HUES48 (cell line): ENCODE measurements at regions not wholly inside any gene's neighbourhood (a gene's known extent, or its start where the extent isn't known, plus 50 kb on each side); places are given as distances from the start of the nearest gene placed in this dataset.
"Not testable (repeated sequence)": the region's sequence is repeated elsewhere in the genome, so short reads cannot be mapped to it uniquely, and the experiment has no call there.

ENCODE experiments used
- H3K27ac ChIP-seq: one replicate; pipeline ENCODE4 v1.7.0; 2013; ENCODE audit warnings: low read depth, low read length, inconsistent platforms
- H3K27me3 ChIP-seq: 2 replicates; pipeline ENCODE4 v1.6.1; 2013; ENCODE audit warnings: mild to moderate bottlenecking, low read length; ENCODE audit not compliant: control insufficient read depth, insufficient read depth
- H3K36me3 ChIP-seq: 2 replicates; pipeline ENCODE4 v1.6.1; 2013; ENCODE audit warnings: low read length; ENCODE audit not compliant: control insufficient read depth, insufficient read depth
- H3K4me1 ChIP-seq: 2 replicates; pipeline ENCODE4 v1.6.1; 2013; ENCODE audit warnings: mild to moderate bottlenecking, low read length; ENCODE audit not compliant: control insufficient read depth, insufficient read depth
- H3K4me3 ChIP-seq: 2 replicates; pipeline ENCODE4 v1.5.1; 2013; ENCODE audit warnings: mild to moderate bottlenecking, low read depth, low read length
- H3K9ac ChIP-seq: 2 replicates; pipeline ENCODE4 v1.6.1; 2013; ENCODE audit warnings: mild to moderate bottlenecking, low read depth, low read length, moderate library complexity
- H3K9me3 ChIP-seq: 2 replicates; pipeline ENCODE4 v1.6.1; 2013; ENCODE audit warnings: low read length; ENCODE audit not compliant: control insufficient read depth, insufficient read depth

DNA sequence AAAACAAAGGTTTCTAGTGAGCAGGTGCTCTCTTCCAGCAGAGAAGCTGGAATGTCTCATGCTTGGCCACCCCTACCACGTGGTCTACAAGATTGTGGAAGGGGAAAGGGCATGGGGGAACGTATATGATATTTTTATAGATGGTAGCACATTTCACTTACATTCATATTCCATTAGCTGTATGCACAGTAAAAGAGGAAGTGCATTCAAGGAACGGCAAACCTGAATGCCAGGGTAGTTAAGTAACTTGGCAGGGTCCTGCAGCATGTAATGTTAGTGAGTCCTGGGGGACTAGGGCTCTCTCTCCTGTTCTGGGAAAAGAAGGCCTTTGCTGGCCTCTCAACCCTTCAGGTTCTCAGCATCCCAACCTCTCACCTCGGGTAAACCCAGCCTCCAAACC, 319.5 kb upstream of the NBPF12 start:
- not testable (repeated sequence) for H3K9me3 ChIP-seq, H3K27me3 ChIP-seq, H3K4me3 ChIP-seq, H3K36me3 ChIP-seq, H3K9ac ChIP-seq, H3K27ac ChIP-seq, H3K4me1 ChIP-seq

GRCh38 chr1:146604681-146605080, 333.4 kb upstream of the NBPF12 start:
- H3K9me3 ChIP-seq, H3K27ac ChIP-seq, H3K36me3 ChIP-seq, H3K4me3 ChIP-seq, H3K4me1 ChIP-seq, H3K9ac ChIP-seq, H3K27me3 ChIP-seq: not testable (repeated sequence)

- not testable (repeated sequence) for H3K9ac ChIP-seq, H3K9me3 ChIP-seq, H3K4me3 ChIP-seq, H3K27ac ChIP-seq, H3K27me3 ChIP-seq, H3K36me3 ChIP-seq, H3K4me1 ChIP-seq
These were observed 337.3 kb upstream of the NBPF12 start for GRCh38 chr1:146600720-146601307.

GRCh38 chr1:146599906-146600305, 338.2 kb upstream of the NBPF12 start:
- H3K9ac ChIP-seq, H3K27ac ChIP-seq, H3K9me3 ChIP-seq, H3K4me3 ChIP-seq, H3K36me3 ChIP-seq, H3K4me1 ChIP-seq, H3K27me3 ChIP-seq: not testable (repeated sequence)

DNA sequence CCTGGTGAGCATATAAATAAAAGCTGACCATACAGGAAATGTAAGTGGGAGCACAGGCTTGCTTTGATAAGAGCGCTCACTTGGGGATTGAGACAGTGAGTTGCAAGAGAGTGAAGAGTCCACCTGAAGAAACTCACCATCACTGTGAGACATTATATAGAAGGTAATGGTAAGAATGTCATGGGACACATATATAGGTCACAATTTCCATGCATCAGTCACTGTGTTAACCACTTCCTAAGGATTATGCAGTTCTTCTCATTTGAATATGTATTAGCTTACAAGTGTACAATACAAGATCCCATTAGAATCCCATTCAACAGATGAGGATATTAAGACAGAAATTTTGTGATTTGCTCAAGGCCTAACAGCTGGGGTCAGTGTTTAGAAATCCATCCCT, 352.4 kb upstream of the NOTCH2NLA start:
- not testable (repeated sequence) for H3K36me3 ChIP-seq, H3K27ac ChIP-seq, H3K4me1 ChIP-seq, H3K27me3 ChIP-seq, H3K9me3 ChIP-seq, H3K4me3 ChIP-seq, H3K9ac ChIP-seq

DNA sequence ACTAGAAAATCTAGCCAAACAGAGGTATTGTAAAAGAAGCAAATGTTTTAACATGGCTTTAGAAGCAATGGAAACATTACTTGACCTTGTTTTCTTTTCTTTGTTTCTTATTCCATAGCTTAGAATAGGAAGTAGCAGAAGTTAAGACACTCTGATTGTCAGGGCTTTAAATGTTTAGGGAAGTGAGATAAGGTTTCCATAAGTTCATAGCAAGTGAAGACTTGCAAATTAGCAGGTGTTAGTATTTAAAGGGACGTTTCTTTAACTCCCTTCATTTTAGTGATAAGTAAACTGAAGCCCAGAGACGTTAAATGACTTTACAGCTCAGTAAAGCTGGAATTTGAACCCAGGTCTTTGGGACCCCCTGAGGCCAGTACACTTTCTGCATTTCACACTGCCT, 338.7 kb upstream of the NOTCH2NLA start:
- not testable (repeated sequence) for H3K4me3 ChIP-seq, H3K4me1 ChIP-seq, H3K9ac ChIP-seq, H3K36me3 ChIP-seq, H3K27ac ChIP-seq, H3K9me3 ChIP-seq, H3K27me3 ChIP-seq

GRCh38 chr1:146558032-146558431, 329.2 kb upstream of the NOTCH2NLA start:
- H3K27ac ChIP-seq, H3K4me1 ChIP-seq, H3K36me3 ChIP-seq, H3K9me3 ChIP-seq, H3K27me3 ChIP-seq, H3K9ac ChIP-seq, H3K4me3 ChIP-seq: not testable (repeated sequence)

- peak overlapping the region; percentile 65 for H3K27ac ChIP-seq
- not testable (repeated sequence) for H3K4me3 ChIP-seq, H3K36me3 ChIP-seq, H3K4me1 ChIP-seq, H3K9me3 ChIP-seq, H3K9ac ChIP-seq, H3K27me3 ChIP-seq
These were observed 327.6 kb upstream of the NOTCH2NLA start for GRCh38 chr1:146556405-146556804.

DNA sequence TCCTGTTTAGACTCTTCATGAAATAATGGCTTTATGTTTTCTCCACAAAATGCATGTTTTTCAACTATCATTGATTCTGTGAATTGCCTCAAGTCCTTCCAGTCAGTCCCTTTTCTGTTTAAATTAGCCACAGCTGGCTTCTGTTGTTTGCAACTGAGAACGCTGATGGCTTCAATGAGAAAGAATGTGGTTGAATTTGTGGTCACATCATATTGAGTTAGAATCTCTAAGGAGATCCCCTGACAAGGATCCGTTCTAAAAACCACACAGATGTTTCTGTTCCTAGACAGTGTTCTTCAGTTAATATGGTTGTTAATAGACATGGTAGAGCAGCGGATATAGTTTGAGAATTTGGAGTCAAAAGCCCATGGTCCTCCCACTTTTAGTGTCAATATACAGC, 323.6 kb upstream of the NOTCH2NLA start:
- H3K9ac ChIP-seq, H3K4me1 ChIP-seq, H3K27ac ChIP-seq, H3K27me3 ChIP-seq, H3K9me3 ChIP-seq, H3K36me3 ChIP-seq, H3K4me3 ChIP-seq: not testable (repeated sequence)

DNA sequence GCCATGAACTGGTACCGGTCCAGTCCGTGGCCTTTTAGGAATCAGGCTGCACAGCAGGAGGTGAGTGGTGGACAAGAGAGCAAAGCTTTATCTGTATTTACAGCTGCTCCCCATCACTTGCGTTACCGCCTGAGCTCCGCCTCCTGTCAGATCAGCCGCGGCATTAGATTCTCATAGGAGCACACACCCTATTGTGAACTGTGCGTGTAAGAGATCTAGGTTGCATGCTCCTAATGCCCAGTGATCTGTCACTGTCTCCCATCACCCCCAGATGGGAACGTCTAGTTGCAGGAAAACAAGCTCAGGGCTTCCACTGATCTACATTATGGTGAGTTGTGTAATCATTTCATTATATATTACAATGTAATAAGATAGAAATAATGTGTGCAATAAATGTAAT, 319.9 kb upstream of the NOTCH2NLA start:
- not testable (repeated sequence) for H3K9me3 ChIP-seq, H3K27me3 ChIP-seq, H3K4me3 ChIP-seq, H3K9ac ChIP-seq, H3K36me3 ChIP-seq, H3K27ac ChIP-seq, H3K4me1 ChIP-seq

GRCh38 chr1:146546189-146546588, 317.4 kb upstream of the NOTCH2NLA start:
- not testable (repeated sequence) for H3K27ac ChIP-seq, H3K4me3 ChIP-seq, H3K4me1 ChIP-seq, H3K9ac ChIP-seq, H3K27me3 ChIP-seq, H3K9me3 ChIP-seq, H3K36me3 ChIP-seq

GRCh38 chr1:146537775-146538373, 309.1 kb upstream of the NOTCH2NLA start:
- not testable (repeated sequence) for H3K36me3 ChIP-seq, H3K27ac ChIP-seq, H3K4me1 ChIP-seq, H3K27me3 ChIP-seq, H3K4me3 ChIP-seq, H3K9me3 ChIP-seq, H3K9ac ChIP-seq
